DMS 273 (cell line): ENCODE measurements at regions not wholly inside any gene's neighbourhood (a gene's known extent, or its start where the extent isn't known, plus 50 kb on each side); places are given as distances from the start of the nearest gene placed in this dataset.

ENCODE experiments used
- DNase-seq: peaks from one replicate; lab custom pipeline; 2025; ENCODE audit not compliant: unreplicated experiment; lab: John Stamatoyannopoulos, UW

GRCh38 chr22:48047722-48048500, 1285.5 kb downstream of the TBC1D22A start:
- no peak for DNase-seq

GRCh38 chr22:48045369-48045768, 1282.9 kb downstream of the TBC1D22A start:
- no peak for DNase-seq

GRCh38 chr22:48044487-48045060, 1282.1 kb downstream of the TBC1D22A start:
- no peak for DNase-seq

GRCh38 chr22:48043581-48043980, 1281.1 kb downstream of the TBC1D22A start:
- DNase-seq, result no peak

GRCh38 chr22:48042621-48043395, 1280.4 kb downstream of the TBC1D22A start:
- no peak for DNase-seq

- DNase-seq, result no peak
Measured at GRCh38 chr22:48039326-48039725, 1276.9 kb downstream of the TBC1D22A start.

GRCh38 chr22:48037618-48038017, 1275.2 kb downstream of the TBC1D22A start:
- DNase-seq, result no peak

GRCh38 chr22:48035897-48036296, 1273.4 kb downstream of the TBC1D22A start:
- DNase-seq, result no peak

- no peak for DNase-seq
Measured at GRCh38 chr22:48031589-48031988, 1269.1 kb downstream of the TBC1D22A start.

- no peak for DNase-seq
Measured at GRCh38 chr22:48025096-48025495, 1262.6 kb downstream of the TBC1D22A start.

- no peak for DNase-seq
Measured at GRCh38 chr22:48021991-48022401, 1259.5 kb downstream of the TBC1D22A start.

- no peak for DNase-seq
Measured at GRCh38 chr22:48018346-48018745, 1255.9 kb downstream of the TBC1D22A start.

GRCh38 chr22:48015701-48016100, 1253.3 kb downstream of the TBC1D22A start:
- no peak for DNase-seq

- DNase-seq, result no peak
Measured at GRCh38 chr22:48004936-48005335, 1242.5 kb downstream of the TBC1D22A start.

GRCh38 chr22:48004038-48004437, 1241.6 kb downstream of the TBC1D22A start:
- no peak for DNase-seq

GRCh38 chr22:48001101-48001500, 1238.7 kb downstream of the TBC1D22A start:
- no peak for DNase-seq

- no peak for DNase-seq
Measured at GRCh38 chr22:47997612-47998011, 1235.2 kb downstream of the TBC1D22A start.

- no peak for DNase-seq
Measured at GRCh38 chr22:47997052-47997590, 1234.7 kb downstream of the TBC1D22A start.

GRCh38 chr22:47996446-47996857, 1234.0 kb downstream of the TBC1D22A start:
- no peak for DNase-seq

GRCh38 chr22:47995718-47996117, 1233.3 kb downstream of the TBC1D22A start:
- no peak for DNase-seq

- DNase-seq, result no peak
Measured at GRCh38 chr22:47995264-47995627, 1232.8 kb downstream of the TBC1D22A start.
